Suprapubic skin (tissue), 4 donors: ENCODE measurements at regions not wholly inside any gene's neighbourhood (a gene's known extent, or its start where the extent isn't known, plus 50 kb on each side); places are given as distances from the start of the nearest gene placed in this dataset.

Source experiments
- POLR2A ChIP-seq, 2 donors: fragments of 450-650 bp; IDR thresholded peaks; one replicate each; pipeline ENCODE4 v1.6.1; 2017; ENCODE audit warnings: antibody characterized with exemption in 2 of 2, mild to moderate bottlenecking in 2 of 2, moderate library complexity in 2 of 2
- POLR2AphosphoS5 ChIP-seq, 3 donors: sonication (generic); formaldehyde crosslinking; IDR thresholded peaks; one replicate each; pipeline ENCODE4 v1.6.1; 2017; ENCODE audit warnings: antibody characterized with exemption in 3 of 3
- TF ChIP-seq, protein P1 (sequence below), 2 donors: fragments of 200-600 bp in 1 of 2; fragments of 450-650 bp in 1 of 2; sonication (generic) in 1 of 2; IDR thresholded peaks; one replicate each; pipeline ENCODE4 v1.5.1; 2016 to 2019; ENCODE audit warnings: antibody characterized with exemption in 2 of 2, mild to moderate bottlenecking in 1 of 2, moderate library complexity in 1 of 2

DNA sequence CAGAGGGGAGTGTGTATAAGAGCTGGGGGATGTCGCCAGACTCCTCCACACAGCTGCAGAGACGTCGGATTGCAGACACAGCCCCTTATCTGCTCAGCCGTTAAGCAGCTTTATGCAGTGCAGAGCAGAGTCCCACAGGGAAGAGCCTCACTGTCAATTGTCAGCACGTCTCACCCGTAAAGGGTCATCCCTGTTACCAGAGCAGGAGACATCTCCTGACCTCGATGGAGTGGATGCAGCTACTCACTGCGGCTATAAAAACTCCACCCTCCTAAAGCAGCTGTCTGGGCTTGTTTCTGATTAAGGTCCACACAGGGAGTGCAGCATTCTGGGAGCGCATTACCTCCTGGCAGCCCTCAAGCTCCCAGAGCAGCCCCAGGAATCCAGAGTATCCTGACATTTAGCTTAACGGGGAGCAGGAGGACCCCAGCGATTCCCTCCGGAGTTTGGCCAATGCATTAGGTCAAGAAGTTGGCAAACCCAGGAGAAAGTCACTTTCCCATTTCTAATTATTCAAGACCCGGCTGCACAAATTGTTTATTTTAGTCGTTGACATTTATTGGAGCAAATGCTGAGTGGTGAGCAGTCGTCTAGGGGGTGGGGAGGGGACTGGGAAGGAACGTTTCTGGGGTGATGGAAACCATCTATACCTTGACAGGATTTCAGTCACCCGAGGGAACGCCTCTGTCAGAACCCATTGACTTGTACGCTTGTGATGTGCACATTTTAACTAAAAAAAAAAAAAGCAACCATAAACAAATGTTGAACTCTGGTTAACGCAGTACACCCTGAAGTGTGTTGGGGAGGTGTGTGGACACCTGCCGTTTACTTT is 100.0 kb upstream of the ZNF469 start:
- TF ChIP-seq, protein P1, sequence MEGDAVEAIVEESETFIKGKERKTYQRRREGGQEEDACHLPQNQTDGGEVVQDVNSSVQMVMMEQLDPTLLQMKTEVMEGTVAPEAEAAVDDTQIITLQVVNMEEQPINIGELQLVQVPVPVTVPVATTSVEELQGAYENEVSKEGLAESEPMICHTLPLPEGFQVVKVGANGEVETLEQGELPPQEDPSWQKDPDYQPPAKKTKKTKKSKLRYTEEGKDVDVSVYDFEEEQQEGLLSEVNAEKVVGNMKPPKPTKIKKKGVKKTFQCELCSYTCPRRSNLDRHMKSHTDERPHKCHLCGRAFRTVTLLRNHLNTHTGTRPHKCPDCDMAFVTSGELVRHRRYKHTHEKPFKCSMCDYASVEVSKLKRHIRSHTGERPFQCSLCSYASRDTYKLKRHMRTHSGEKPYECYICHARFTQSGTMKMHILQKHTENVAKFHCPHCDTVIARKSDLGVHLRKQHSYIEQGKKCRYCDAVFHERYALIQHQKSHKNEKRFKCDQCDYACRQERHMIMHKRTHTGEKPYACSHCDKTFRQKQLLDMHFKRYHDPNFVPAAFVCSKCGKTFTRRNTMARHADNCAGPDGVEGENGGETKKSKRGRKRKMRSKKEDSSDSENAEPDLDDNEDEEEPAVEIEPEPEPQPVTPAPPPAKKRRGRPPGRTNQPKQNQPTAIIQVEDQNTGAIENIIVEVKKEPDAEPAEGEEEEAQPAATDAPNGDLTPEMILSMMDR (IDR thresholded peaks at IDR 0.05), result no peak
- TF ChIP-seq POLR2AphosphoS5 (IDR thresholded peaks at IDR 0.05) (no peak), POLR2A (IDR thresholded peaks at IDR 0.05) (no peak)
